DOHH2 (cell line): ENCODE measurements at regions not wholly inside any gene's neighbourhood (a gene's known extent, or its start where the extent isn't known, plus 50 kb on each side); places are given as distances from the start of the nearest gene placed in this dataset.
A peak's percentile ranks its signal among the peaks of the same experiment; 100 is the strongest.

ENCODE experiments used
- EZH2phosphoT487 ChIP-seq: fragments of 200-600 bp; sonication (generic); IDR thresholded peaks from 2 replicates; pipeline ENCODE4 v1.6.1; 2017; ENCODE audit warnings: borderline replicate concordance, mild to moderate bottlenecking, antibody characterized with exemption, low read length, moderate library complexity, mixed read lengths
- TF ChIP-seq, protein P1 (sequence below): fragments of 200-600 bp; sonication (generic); IDR thresholded peaks from one replicate; pipeline ENCODE4 v1.5.1; 2014; ENCODE audit warnings: antibody characterized with exemption, mild to moderate bottlenecking, low read depth, low read length; ENCODE audit not compliant: poor library complexity, severe bottlenecking

DNA sequence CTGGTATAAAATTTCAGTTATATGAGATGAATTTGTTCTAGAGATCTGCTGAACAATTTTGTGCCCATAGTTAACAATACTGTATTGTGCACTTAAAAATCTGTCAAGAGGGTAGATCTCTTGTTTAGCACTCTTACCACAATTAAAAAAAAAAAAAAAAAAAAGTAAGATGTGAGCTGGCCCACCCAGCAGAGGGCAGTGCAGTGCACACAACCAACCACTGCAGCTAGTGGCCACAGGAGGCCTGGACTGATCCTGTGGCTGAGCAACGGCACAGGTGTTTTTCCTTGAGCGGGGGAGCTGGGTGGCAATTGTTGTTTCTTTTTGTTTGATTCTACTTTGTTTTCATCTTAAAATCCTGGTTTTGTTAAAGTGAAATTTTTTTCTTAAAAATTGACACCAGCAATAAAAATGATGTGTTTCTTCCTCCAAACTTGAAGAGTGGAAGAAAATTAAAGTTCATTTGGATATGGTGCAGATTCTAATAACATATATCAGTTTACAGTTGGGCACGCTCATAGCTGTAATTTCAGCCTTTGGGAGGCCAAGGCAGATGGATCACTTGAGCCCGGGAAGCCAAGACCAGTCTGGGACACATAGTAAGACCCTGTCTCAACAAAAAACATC is 171.1 kb upstream of the TBX20 start:
- TF ChIP-seq, protein P1, sequence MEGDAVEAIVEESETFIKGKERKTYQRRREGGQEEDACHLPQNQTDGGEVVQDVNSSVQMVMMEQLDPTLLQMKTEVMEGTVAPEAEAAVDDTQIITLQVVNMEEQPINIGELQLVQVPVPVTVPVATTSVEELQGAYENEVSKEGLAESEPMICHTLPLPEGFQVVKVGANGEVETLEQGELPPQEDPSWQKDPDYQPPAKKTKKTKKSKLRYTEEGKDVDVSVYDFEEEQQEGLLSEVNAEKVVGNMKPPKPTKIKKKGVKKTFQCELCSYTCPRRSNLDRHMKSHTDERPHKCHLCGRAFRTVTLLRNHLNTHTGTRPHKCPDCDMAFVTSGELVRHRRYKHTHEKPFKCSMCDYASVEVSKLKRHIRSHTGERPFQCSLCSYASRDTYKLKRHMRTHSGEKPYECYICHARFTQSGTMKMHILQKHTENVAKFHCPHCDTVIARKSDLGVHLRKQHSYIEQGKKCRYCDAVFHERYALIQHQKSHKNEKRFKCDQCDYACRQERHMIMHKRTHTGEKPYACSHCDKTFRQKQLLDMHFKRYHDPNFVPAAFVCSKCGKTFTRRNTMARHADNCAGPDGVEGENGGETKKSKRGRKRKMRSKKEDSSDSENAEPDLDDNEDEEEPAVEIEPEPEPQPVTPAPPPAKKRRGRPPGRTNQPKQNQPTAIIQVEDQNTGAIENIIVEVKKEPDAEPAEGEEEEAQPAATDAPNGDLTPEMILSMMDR = peak; percentile 78
- TF ChIP-seq EZH2phosphoT487 = no peak
